ENCODE measurements at regions not wholly inside any gene's neighbourhood (a gene's known extent, or its start where the extent isn't known, plus 50 kb on each side); places are given as distances from the start of the nearest gene placed in this dataset.

DNA sequence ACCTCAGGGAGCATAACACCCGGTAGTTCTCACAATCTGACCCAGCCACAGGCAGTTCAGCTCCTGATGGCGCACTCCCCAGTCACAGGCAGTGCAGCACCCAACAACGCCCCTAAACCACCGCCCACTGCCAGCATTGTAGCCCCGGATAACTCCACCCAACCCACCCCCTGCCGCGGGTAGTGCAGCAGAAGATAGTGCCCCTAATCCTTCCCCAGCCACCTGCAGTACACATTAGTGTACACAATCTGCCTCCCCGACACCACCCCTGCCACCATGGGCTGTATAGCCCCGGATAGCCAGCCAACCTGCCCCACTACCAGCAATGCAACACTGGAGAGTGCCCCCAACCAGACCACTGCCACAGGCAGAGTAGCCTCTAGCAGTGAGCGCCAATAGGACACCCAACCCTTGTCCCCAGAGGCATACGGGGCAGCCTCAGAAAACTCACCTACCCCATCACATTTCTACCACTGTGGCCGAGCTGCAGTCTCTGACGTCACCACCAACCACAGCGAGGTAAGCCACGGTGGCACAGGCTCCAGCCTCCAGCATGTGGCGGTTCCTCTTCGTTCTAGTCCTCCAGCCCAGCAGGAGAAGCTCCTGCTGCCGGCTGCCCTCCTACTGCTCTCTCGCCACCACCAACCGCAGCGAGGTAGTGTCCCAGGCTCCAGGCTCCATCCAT, 877.3 kb downstream of the KCNJ18 start:
- TF ChIP-seq POLR2AphosphoS5 (IDR thresholded peaks at IDR 0.05) (no peak), POLR2A (IDR thresholded peaks at IDR 0.05) (no peak)
- TF ChIP-seq, protein P1, sequence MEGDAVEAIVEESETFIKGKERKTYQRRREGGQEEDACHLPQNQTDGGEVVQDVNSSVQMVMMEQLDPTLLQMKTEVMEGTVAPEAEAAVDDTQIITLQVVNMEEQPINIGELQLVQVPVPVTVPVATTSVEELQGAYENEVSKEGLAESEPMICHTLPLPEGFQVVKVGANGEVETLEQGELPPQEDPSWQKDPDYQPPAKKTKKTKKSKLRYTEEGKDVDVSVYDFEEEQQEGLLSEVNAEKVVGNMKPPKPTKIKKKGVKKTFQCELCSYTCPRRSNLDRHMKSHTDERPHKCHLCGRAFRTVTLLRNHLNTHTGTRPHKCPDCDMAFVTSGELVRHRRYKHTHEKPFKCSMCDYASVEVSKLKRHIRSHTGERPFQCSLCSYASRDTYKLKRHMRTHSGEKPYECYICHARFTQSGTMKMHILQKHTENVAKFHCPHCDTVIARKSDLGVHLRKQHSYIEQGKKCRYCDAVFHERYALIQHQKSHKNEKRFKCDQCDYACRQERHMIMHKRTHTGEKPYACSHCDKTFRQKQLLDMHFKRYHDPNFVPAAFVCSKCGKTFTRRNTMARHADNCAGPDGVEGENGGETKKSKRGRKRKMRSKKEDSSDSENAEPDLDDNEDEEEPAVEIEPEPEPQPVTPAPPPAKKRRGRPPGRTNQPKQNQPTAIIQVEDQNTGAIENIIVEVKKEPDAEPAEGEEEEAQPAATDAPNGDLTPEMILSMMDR (IDR thresholded peaks at IDR 0.05): no peak
